Medulla oblongata (tissue), 1 donor: ENCODE measurements at regions not wholly inside any gene's neighbourhood (a gene's known extent, or its start where the extent isn't known, plus 50 kb on each side); places are given as distances from the start of the nearest gene placed in this dataset.
A peak's percentile ranks its signal among the peaks of the same experiment; 100 is the strongest.

Experiments
- DNase-seq: peaks from one replicate; pipeline ENCODE4 v3.0.0-alpha.2; 2015; ENCODE audit errors: extremely low spot score

GRCh38 chr16:87552072-87552718, 50.1 kb upstream of the JPH3 start:
- DNase-seq = no peak

GRCh38 chr16:87551487-87551886, 50.8 kb upstream of the JPH3 start:
- no peak for DNase-seq

- peak; percentile 14 for DNase-seq
Observed at GRCh38 chr16:87550495-87550961, 51.8 kb upstream of the JPH3 start.

- no peak for DNase-seq
Observed at GRCh38 chr16:87549627-87550494, 52.4 kb upstream of the JPH3 start.

GRCh38 chr16:87548046-87548445, 54.3 kb upstream of the JPH3 start:
- DNase-seq = no peak

- DNase-seq = no peak
Observed at GRCh38 chr16:87543436-87544191, 50.8 kb upstream of the ZCCHC14 start.

DNA sequence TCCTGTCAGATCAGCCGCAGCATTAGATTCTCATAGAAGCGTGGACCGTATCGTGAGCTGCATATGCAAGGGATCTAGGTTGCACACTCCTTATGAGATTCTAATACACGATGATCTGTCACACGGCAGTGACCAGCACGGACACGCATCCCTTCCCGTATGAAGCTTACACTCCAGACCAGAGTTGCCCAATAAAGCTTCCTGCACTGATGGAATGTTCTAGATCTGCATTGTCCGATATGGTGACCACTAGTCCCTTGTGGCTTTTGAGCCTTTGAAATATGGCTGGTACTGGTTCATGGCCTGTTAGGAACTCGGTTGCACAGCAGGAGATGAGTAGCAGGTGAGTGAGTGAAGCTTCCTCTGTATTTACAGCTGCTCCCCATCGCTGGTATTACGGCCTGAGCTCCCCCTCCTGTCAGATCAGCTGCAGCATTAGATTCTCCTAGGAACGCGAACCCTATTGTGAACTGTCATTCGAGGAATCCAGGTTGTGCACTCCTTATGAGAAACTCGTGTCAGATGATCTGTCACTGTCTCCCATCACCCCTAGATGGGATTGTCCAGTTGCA, 49.8 kb upstream of the ZCCHC14 start:
- no peak for DNase-seq
